Left kidney (tissue), 1 donor: ENCODE measurements at regions not wholly inside any gene's neighbourhood (a gene's known extent, or its start where the extent isn't known, plus 50 kb on each side); places are given as distances from the start of the nearest gene placed in this dataset.

ENCODE experiments used
- DNase-seq: peaks from one replicate; pipeline ENCODE4 v3.0.0-alpha.2; 2013

GRCh38 chr1:168455764-168456163 is 88.0 kb downstream of the XCL2 start:
- no peak for DNase-seq

GRCh38 chr1:168454211-168454815 is 89.5 kb downstream of the XCL2 start:
- DNase-seq = no peak

DNA sequence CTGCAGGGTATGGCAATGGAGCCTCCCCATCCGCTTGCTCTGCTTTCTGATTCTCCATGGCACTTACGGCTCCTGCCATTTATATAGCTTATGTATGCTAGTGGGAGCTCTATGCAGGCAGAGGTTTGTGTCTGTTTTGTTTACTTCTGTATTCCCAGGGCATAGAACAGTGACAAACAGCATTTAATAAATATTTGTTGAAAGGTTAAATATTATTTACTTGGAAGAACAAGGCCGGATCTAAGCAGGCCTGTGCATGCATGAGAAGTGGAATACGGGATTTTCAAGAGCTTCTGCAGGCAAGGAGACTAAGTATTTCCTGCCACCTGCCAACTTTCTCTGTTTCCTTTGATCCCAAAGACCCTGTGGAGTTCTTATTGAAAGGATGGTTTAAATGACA is 90.7 kb downstream of the XCL2 start:
- DNase-seq = no peak

GRCh38 chr1:168452329-168452728 is 91.5 kb downstream of the XCL2 start:
- DNase-seq = no peak

- DNase-seq = no peak
These were observed 95.9 kb downstream of the XCL2 start for GRCh38 chr1:168447871-168448270.

DNA sequence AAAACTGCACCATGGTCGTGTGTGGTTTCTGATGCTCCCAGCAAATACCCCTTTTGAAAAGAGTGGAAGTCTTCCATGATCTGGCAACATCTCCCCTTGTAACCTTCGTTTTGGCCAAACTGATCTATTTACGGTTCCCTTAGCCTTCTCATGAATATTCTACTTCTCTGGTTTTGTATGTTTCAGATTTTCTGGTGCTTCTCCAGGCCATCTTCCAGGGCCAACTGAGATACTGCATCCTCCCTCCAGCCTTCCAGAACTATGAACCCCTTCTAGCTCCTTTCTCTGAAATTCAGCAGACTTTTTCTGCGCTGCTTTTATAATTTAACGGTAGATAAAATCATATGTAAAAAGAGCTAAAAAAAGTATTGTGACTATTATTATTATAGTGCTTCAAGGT is 97.7 kb downstream of the XCL2 start:
- no peak for DNase-seq

DNA sequence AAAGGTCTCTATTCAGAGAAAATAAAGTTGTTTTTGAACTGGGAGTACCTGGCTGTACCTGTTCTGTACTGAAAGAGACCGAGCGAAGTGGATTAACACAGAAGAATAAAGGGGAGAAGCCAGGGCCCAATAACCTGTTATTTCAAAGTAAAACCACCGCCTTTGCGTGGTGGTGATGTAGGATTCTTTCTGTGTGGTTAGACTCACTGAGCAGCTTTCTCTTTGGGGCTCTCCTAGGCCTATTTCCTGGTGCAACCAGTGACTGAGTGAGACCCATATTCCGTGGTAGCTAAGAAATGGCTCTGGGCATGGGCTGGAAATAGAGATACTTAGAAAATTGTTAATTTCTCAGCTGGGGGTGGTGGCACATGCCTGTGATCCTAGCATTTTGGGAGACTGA is 99.9 kb downstream of the XCL2 start:
- no peak for DNase-seq

DNA sequence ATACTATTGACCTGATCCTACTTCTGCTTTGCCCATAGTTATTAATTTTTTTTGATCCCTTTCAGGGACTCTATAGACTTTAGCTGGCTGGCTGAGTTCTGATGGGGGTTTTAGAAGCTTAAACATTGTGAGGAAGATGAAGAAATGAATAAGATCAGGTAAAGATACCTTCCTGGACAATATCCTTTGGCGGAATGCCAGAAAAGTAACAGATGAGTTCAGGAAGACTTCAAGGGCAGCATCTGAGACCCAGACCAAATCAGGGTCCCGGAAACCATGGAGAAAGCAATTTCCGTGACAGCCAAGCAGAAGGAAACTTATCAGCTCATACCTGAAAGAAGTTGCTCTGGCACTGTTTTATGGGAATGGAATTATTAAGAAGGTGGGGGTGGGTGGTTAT is 100.4 kb downstream of the XCL2 start:
- DNase-seq = no peak

GRCh38 chr1:168442931-168443330 is 100.9 kb downstream of the XCL2 start:
- DNase-seq = no peak

DNA sequence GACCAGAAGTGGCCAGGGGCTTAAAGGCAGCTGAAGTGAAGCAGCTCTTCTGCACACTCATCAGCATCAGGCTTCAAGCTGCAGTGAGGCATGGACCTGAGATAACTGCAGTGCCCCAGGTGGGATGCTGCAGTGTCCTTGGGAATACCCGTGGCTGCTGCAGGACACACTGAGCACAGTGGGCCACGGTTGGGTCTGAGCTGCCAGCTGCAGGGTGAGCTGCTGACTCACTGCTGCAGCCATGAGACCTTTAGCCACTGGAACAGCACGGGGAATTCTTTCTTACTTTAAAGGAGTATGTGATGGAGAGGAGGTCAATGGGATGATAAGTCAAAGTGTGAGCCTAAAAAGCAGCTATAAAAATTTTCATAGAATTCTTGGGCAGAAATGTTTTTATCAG is 102.1 kb downstream of the XCL2 start:
- no peak for DNase-seq

DNA sequence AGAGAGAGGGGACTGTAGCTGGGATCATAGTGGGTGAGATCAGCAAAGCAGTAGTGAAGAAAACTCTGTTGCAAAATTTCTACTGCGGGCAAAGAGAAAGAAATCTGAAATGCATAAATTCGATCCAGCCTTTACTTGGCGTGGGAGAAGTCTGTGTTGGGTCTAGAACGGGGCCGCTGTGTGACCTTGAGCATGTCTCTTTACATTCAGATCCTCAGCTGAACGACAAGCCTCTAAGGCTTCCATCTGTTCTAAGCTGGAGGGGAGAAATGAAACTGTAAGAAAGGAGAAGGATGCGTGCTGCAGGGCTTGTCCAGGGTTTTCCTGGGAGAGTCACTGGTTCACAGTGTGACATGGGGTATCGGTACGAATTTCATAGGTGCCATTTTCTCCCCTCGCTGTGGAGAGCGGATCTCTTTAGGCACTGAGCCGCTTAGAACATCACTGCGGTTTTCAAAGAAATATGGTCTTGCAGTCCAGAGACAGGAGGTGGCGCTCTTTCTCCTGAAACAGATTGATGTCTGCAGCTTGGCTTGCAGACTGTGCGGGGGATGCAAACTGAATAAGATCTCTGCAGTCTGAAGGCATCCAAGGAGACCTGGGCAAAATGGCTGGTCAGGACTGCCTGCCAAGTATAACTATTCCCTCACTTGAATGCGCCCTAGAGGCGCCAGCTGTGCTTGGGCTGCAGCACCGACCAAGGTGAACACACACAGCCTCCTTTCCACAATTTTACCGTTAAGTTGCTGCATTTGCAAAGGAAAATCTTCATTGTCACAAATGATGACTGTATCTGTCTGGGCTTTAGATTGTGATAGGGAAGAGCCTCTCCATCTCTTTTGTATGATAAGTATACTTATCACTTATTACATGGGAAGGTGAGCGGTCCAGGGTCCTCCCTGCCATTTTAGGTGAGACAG is 104.1 kb downstream of the XCL2 start:
- peak; percentile 83 for DNase-seq

GRCh38 chr1:168438626-168439025 is 105.2 kb downstream of the XCL2 start:
- DNase-seq = no peak

DNA sequence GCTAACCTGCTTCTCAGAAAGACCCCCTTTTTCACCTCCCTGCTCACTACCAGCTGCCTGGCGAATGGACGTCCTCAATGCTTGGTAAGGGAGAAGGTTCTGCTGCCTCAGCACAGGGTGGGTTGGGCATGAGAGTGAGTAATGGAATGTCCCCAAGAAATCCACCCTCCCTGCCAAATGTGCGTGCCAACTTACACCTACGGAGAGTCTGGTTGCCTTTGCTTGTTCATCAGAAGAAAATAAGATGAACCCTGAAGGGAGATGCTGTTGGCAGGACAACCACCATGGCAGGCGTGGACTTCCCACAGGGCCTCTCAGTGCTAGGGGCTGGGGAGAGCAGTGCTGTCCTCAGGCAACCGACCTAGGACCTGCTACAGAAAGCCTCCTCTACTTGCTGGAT is 106.0 kb downstream of the XCL2 start:
- no peak for DNase-seq

GRCh38 chr1:168435439-168435838 is 108.4 kb downstream of the XCL2 start:
- DNase-seq = no peak

DNA sequence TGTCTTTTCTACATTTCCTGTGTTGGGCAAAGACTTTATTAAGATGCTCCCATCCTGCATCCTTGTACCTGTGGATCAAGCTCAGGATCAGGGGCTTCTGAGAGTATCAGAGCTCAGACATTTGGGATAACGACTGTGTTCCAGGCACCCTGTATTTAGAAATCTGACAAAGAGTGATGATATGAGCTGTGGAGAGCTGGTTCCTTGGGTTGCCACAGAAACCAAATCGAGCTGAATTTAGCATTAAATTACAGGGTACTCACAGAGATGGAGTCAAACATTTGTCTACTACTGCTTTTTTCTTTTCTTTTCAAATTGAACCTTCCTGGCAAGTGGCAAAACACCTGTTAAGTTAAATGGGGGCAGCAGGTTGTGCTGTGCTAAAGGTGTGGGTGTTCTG is 110.6 kb downstream of the XCL2 start:
- no peak for DNase-seq

DNA sequence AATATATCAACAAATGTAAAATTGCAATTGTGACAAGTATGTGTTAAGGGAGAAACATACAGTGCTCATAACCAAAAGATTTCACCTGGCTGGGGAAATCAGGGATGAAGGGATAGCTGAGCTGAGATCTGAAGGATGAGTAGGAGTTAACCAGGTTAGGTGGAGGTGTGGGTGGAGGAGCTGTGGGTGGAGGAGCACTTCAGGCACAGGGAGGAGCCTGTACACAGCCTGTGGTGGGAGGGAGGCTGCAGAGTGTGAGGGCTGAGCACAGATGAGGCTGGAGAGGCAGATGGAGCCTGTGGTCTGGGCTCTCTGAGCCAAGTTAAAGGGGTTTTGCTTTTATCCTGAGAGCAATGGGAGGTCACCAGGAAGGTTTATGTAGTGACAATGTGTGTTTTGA is 111.9 kb downstream of the XCL2 start:
- DNase-seq = no peak

DNA sequence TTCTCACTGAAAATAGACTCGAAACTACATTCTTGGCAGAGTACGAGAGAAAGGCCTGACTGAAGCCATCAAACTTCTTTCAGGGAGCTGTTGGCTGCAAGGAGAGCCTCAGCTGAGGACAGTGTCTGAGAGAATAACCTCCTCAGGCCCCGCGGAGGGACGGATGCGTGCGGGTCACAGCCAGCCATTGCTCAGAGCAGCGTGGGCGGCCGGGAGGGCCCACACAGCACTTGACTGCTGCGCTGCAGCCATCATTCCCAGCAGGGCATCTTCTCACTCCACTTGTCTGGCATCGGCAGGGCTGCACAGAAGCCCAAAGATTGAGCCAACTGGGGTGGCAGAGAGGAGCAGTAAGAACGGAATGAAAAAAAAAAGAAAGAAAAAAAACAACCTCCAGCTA is 113.5 kb downstream of the XCL2 start:
- DNase-seq = no peak

GRCh38 chr1:168428063-168428731 is 115.6 kb downstream of the XCL2 start:
- DNase-seq = no peak

DNA sequence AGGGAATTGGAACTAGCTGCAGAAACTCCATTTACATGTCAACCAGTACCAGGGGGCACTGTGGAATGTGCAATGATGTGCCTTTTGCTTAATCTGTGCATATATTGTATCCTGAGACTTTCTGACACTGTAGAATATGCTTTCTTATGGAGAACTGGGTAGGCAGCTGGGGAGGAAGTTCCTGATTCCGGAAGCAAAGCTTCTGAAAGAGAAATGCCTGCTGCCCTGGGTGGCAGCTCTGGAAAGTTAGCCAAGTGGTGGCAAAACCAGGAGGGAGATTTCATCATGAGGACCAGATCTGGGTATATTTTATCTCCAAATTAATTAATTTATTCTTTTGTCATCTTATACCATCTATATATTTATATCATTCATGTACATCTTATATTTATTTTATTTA is 116.7 kb downstream of the XCL2 start:
- no peak for DNase-seq

- DNase-seq = no peak
These were observed 119.5 kb downstream of the XCL2 start for GRCh38 chr1:168424281-168424680.

GRCh38 chr1:168422203-168422847 is 121.5 kb downstream of the XCL2 start:
- no peak for DNase-seq

- DNase-seq = no peak
These were observed 122.3 kb downstream of the XCL2 start for GRCh38 chr1:168421399-168422004.
